GM23338 (cell line): ENCODE measurements at regions not wholly inside any gene's neighbourhood (a gene's known extent, or its start where the extent isn't known, plus 50 kb on each side); places are given as distances from the start of the nearest gene placed in this dataset.

Experiments used
- CREB1 ChIP-seq: fragments of 250-450 bp; sonication (Bioruptor Pico); IDR thresholded peaks from 2 replicates; pipeline ENCODE4 v1.5.0; 2020; ENCODE audit warnings: low read depth, mild to moderate bottlenecking, moderate library complexity
- EZH2 ChIP-seq: fragments of 200-600 bp; sonication (generic); IDR thresholded peaks from one replicate; pipeline ENCODE4 v1.8.0; 2017; ENCODE audit warnings: antibody characterized with exemption, mild to moderate bottlenecking, low read depth; ENCODE audit not compliant: unreplicated experiment
- EZH2phosphoT487 ChIP-seq: fragments of 200-600 bp; sonication (generic); IDR thresholded peaks from one replicate; pipeline ENCODE4 v1.8.1; 2018; ENCODE audit warnings: antibody characterized with exemption; ENCODE audit not compliant: unreplicated experiment
- JUNB ChIP-seq: IDR thresholded peaks from one replicate; pipeline ENCODE4 v1.6.1; 2016; ENCODE audit warnings: antibody characterized with exemption; ENCODE audit not compliant: unreplicated experiment
- NANOG ChIP-seq: IDR thresholded peaks from 2 replicates; pipeline ENCODE4 v1.6.1; 2016; ENCODE audit warnings: antibody characterized with exemption, borderline replicate concordance
- POLR2AphosphoS5 ChIP-seq: IDR thresholded peaks from 2 replicates; pipeline ENCODE4 v1.6.1; 2016; ENCODE audit warnings: antibody characterized with exemption, low read depth
- STAT1 ChIP-seq: IDR thresholded peaks from one replicate; pipeline ENCODE4 v1.6.1; 2016; ENCODE audit warnings: antibody characterized with exemption; ENCODE audit not compliant: unreplicated experiment
- TF ChIP-seq, protein P1 (sequence below), 2 experiments: fragments of 200-600 bp in 1 of 2; sonication (generic) in 1 of 2; conservative IDR thresholded peaks; 2 replicates each; pipeline versions ENCODE4 v1.5.1 to v1.6.1; 2016 to 2017; ENCODE audit warnings: antibody characterized with exemption in 2 of 2, low read depth in 2 of 2, mild to moderate bottlenecking in 2 of 2, moderate library complexity in 1 of 2
- TF ChIP-seq, protein P2 (sequence below): IDR thresholded peaks from one replicate; pipeline ENCODE4 v1.6.1; 2018; ENCODE audit warnings: antibody characterized with exemption; ENCODE audit not compliant: unreplicated experiment
- TF ChIP-seq, protein P3 (sequence below): IDR thresholded peaks from 2 replicates; pipeline ENCODE4 v1.6.1; 2016; ENCODE audit warnings: antibody characterized with exemption
- TF ChIP-seq, protein P4 (sequence below): fragments of 250-450 bp; sonication (Bioruptor Pico); IDR thresholded peaks from 2 replicates; pipeline ENCODE4 v1.5.0; 2020; ENCODE audit warnings: mild to moderate bottlenecking, moderate library complexity

DNA sequence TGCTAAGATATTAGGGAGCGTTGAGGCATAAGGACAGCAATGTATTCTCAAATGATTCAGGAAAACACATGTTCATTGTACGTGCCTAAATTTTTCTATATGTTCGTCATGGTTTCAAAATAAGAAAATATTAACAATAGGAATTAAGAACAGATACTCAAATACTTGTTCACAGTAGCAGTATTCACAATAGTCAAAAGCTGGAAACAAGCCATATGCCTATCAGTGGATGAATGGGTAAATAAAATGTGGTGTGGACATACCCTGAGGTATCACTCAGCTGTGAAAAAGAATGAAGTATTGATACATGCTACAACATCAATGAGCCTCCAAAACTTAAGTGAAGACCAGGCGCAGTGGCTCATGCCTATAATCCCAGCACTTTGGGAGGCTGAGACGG is 84.7 kb upstream of the PTER start:
- no peak for TF ChIP-seq POLR2AphosphoS5
- no peak for TF ChIP-seq JUNB
- no peak for TF ChIP-seq EZH2
- TF ChIP-seq, protein P1, sequence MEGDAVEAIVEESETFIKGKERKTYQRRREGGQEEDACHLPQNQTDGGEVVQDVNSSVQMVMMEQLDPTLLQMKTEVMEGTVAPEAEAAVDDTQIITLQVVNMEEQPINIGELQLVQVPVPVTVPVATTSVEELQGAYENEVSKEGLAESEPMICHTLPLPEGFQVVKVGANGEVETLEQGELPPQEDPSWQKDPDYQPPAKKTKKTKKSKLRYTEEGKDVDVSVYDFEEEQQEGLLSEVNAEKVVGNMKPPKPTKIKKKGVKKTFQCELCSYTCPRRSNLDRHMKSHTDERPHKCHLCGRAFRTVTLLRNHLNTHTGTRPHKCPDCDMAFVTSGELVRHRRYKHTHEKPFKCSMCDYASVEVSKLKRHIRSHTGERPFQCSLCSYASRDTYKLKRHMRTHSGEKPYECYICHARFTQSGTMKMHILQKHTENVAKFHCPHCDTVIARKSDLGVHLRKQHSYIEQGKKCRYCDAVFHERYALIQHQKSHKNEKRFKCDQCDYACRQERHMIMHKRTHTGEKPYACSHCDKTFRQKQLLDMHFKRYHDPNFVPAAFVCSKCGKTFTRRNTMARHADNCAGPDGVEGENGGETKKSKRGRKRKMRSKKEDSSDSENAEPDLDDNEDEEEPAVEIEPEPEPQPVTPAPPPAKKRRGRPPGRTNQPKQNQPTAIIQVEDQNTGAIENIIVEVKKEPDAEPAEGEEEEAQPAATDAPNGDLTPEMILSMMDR (conservative IDR thresholded peaks at IDR 0.05; ENCODE audit: low read depth in 2 of 2): no peak
- TF ChIP-seq EZH2phosphoT487: no peak
- TF ChIP-seq, protein P2, sequence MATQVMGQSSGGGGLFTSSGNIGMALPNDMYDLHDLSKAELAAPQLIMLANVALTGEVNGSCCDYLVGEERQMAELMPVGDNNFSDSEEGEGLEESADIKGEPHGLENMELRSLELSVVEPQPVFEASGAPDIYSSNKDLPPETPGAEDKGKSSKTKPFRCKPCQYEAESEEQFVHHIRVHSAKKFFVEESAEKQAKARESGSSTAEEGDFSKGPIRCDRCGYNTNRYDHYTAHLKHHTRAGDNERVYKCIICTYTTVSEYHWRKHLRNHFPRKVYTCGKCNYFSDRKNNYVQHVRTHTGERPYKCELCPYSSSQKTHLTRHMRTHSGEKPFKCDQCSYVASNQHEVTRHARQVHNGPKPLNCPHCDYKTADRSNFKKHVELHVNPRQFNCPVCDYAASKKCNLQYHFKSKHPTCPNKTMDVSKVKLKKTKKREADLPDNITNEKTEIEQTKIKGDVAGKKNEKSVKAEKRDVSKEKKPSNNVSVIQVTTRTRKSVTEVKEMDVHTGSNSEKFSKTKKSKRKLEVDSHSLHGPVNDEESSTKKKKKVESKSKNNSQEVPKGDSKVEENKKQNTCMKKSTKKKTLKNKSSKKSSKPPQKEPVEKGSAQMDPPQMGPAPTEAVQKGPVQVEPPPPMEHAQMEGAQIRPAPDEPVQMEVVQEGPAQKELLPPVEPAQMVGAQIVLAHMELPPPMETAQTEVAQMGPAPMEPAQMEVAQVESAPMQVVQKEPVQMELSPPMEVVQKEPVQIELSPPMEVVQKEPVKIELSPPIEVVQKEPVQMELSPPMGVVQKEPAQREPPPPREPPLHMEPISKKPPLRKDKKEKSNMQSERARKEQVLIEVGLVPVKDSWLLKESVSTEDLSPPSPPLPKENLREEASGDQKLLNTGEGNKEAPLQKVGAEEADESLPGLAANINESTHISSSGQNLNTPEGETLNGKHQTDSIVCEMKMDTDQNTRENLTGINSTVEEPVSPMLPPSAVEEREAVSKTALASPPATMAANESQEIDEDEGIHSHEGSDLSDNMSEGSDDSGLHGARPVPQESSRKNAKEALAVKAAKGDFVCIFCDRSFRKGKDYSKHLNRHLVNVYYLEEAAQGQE: no peak
- TF ChIP-seq, protein P3, sequence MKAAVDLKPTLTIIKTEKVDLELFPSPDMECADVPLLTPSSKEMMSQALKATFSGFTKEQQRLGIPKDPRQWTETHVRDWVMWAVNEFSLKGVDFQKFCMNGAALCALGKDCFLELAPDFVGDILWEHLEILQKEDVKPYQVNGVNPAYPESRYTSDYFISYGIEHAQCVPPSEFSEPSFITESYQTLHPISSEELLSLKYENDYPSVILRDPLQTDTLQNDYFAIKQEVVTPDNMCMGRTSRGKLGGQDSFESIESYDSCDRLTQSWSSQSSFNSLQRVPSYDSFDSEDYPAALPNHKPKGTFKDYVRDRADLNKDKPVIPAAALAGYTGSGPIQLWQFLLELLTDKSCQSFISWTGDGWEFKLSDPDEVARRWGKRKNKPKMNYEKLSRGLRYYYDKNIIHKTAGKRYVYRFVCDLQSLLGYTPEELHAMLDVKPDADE: no peak
- TF ChIP-seq, protein P4, sequence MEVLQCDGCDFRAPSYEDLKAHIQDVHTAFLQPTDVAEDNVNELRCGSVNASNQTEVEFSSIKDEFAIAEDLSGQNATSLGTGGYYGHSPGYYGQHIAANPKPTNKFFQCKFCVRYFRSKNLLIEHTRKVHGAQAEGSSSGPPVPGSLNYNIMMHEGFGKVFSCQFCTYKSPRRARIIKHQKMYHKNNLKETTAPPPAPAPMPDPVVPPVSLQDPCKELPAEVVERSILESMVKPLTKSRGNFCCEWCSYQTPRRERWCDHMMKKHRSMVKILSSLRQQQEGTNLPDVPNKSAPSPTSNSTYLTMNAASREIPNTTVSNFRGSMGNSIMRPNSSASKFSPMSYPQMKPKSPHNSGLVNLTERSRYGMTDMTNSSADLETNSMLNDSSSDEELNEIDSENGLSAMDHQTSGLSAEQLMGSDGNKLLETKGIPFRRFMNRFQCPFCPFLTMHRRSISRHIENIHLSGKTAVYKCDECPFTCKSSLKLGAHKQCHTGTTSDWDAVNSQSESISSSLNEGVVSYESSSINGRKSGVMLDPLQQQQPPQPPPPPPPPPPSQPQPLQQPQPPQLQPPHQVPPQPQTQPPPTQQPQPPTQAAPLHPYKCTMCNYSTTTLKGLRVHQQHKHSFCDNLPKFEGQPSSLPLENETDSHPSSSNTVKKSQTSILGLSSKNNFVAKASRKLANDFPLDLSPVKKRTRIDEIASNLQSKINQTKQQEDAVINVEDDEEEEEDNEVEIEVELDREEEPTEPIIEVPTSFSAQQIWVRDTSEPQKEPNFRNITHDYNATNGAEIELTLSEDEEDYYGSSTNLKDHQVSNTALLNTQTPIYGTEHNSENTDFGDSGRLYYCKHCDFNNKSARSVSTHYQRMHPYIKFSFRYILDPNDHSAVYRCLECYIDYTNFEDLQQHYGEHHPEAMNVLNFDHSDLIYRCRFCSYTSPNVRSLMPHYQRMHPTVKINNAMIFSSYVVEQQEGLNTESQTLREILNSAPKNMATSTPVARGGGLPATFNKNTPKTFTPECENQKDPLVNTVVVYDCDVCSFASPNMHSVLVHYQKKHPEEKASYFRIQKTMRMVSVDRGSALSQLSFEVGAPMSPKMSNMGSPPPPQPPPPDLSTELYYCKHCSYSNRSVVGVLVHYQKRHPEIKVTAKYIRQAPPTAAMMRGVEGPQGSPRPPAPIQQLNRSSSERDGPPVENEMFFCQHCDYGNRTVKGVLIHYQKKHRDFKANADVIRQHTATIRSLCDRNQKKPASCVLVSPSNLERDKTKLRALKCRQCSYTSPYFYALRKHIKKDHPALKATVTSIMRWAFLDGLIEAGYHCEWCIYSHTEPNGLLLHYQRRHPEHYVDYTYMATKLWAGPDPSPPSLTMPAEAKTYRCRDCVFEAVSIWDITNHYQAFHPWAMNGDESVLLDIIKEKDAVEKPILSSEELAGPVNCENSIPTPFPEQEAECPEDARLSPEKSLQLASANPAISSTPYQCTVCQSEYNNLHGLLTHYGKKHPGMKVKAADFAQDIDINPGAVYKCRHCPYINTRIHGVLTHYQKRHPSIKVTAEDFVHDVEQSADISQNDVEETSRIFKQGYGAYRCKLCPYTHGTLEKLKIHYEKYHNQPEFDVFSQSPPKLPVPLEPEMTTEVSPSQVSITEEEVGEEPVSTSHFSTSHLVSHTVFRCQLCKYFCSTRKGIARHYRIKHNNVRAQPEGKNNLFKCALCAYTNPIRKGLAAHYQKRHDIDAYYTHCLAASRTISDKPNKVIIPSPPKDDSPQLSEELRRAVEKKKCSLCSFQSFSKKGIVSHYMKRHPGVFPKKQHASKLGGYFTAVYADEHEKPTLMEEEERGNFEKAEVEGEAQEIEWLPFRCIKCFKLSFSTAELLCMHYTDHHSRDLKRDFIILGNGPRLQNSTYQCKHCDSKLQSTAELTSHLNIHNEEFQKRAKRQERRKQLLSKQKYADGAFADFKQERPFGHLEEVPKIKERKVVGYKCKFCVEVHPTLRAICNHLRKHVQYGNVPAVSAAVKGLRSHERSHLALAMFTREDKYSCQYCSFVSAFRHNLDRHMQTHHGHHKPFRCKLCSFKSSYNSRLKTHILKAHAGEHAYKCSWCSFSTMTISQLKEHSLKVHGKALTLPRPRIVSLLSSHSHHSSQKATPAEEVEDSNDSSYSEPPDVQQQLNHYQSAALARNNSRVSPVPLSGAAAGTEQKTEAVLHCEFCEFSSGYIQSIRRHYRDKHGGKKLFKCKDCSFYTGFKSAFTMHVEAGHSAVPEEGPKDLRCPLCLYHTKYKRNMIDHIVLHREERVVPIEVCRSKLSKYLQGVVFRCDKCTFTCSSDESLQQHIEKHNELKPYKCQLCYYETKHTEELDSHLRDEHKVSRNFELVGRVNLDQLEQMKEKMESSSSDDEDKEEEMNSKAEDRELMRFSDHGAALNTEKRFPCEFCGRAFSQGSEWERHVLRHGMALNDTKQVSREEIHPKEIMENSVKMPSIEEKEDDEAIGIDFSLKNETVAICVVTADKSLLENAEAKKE (CRISPR knock-in tag): no peak
- TF ChIP-seq CREB1 (CRISPR knock-in tag): no peak
- no peak for TF ChIP-seq NANOG
- no peak for TF ChIP-seq STAT1
